ENCODE measurements at regions not wholly inside any gene's neighbourhood (a gene's known extent, or its start where the extent isn't known, plus 50 kb on each side); places are given as distances from the start of the nearest gene placed in this dataset.

GRCh38 chr4:96912716-96913115 lies 1072.8 kb downstream of the PDHA2 start:
- no peaks in the 10 kb centered on the region for H3K9me3 ChIP-seq (ENCODE audit: low read length)

DNA sequence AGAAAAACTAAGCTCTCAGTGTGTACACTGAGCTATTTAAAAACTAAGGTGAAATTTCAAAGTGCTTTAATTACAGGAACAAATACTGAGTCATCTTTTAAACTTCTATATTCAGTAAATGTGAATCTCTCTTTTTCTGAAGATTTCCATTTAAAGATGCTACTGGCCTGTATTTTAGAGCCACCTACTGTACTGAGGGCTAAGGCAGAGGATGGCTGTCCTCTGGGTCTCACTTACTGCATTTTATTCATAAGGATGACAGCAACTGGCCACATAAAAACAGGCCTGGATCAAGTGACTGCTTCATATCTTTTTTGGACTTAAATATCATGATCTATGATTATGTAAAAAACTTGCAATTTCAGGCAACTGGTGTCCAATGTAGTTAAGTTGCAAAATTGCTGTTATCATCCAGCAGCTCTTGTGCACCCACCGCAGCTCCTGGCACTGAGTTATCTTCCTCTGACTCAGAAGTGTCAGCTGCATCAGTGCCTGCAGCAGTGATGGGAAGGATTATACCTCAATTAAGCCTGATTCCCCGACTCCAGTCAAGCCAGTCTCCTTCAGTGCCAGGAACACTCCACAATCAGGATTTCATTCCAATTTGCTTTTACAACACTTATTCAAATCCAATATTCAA lies 1073.7 kb downstream of the PDHA2 start:
- ChIA-PET CTCF (ENCODE audit: unreplicated experiment) (no interaction called here), POLR2A (interaction anchor here (0.9 kb wide), 1 partner anchor 10 kb away, joined by 4 read pairs; no protein-coding TSS in a partner anchor)
- H3K79me2 ChIP-seq (ENCODE audit: insufficient read depth, low read depth, low read length), result no peaks in the 10 kb centered on the region
- no peaks in the 10 kb centered on the region for H3K4me1 ChIP-seq (ENCODE audit: insufficient read depth, low read length, poor library complexity, severe bottlenecking)
- no peak for DNase-seq (ENCODE audit: low spot score)
- H3K9me3 ChIP-seq (ENCODE audit: low read length), result no peaks in the 10 kb centered on the region
- H3K9me2 ChIP-seq (ENCODE audit: insufficient read depth, low read length), result no peaks in the 10 kb centered on the region
- H3K4me2 ChIP-seq (ENCODE audit: low read length), result no peak overlapping the region
- no peaks in the 10 kb centered on the region for H3K36me3 ChIP-seq (ENCODE audit: insufficient read depth, low read length)
- no TSS peak for BruUV-seq (replicated peaks)
- no peak overlapping the region for H2AFZ ChIP-seq (ENCODE audit: low read length)
- no peaks in the 10 kb centered on the region for H4K20me1 ChIP-seq (ENCODE audit: insufficient read depth, low read length)
- H3K4me3 ChIP-seq (ENCODE audit: low read depth, low read length, poor library complexity, severe bottlenecking), result no peak overlapping the region
- intact Hi-C loops (cut with micrococcal nuclease; ENCODE audit: unreplicated experiment), result no loop called here
- H3K27ac ChIP-seq (ENCODE audit: low read depth, low read length, poor library complexity, severe bottlenecking), result no peak overlapping the region
- no peak for TF ChIP-seq EZH2phosphoT487 (IDR thresholded peaks at IDR 0.05; ENCODE audit: borderline replicate concordance, low read depth, low read length)
- TF ChIP-seq CTCF (conservative IDR thresholded peaks at IDR 0.05; ENCODE audit: low read length), result no peak

More at GRCh38 chr4:96912716-96913115, 1072.8 kb downstream of the PDHA2 start:
- Histone ChIP-seq H3K36me3 (ENCODE audit: insufficient read depth, low read length) (no peaks in the 10 kb centered on the region), H3K9me2 (ENCODE audit: insufficient read depth, low read length) (no peaks in the 10 kb centered on the region), H4K20me1 (ENCODE audit: insufficient read depth, low read length) (no peaks in the 10 kb centered on the region), H3K4me3 (ENCODE audit: low read depth, low read length, poor library complexity, severe bottlenecking) (no peak overlapping the region), H3K4me1 (ENCODE audit: insufficient read depth, low read length, poor library complexity, severe bottlenecking) (no peaks in the 10 kb centered on the region), H2AFZ (ENCODE audit: low read length) (no peak overlapping the region), H3K4me2 (ENCODE audit: low read length) (no peak overlapping the region), H3K79me2 (ENCODE audit: insufficient read depth, low read depth, low read length) (no peaks in the 10 kb centered on the region), H3K27ac (ENCODE audit: low read depth, low read length, poor library complexity, severe bottlenecking) (no peak overlapping the region)
- intact Hi-C loops (cut with micrococcal nuclease; ENCODE audit: unreplicated experiment), result no loop called here
- TF ChIP-seq CTCF (conservative IDR thresholded peaks at IDR 0.05; ENCODE audit: low read length), result no peak
- TF ChIP-seq EZH2phosphoT487 (IDR thresholded peaks at IDR 0.05; ENCODE audit: borderline replicate concordance, low read depth, low read length), result no peak
- ChIA-PET CTCF (ENCODE audit: unreplicated experiment) (no interaction called here), POLR2A (interaction anchor here (0.9 to 1.2 kb wide), 2 partner anchors 11 to 89 kb away, joined by 3 to 4 read pairs; no protein-coding TSS in a partner anchor)
- no peak for DNase-seq (ENCODE audit: low spot score)
- no TSS peak for BruUV-seq (replicated peaks)

- POLR2A ChIA-PET, result no interaction called here
- Histone ChIP-seq H3K9me3 (ENCODE audit: low read length) (no peaks in the 10 kb centered on the region), H4K20me1 (ENCODE audit: insufficient read depth, low read length) (no peaks in the 10 kb centered on the region), H3K36me3 (ENCODE audit: insufficient read depth, low read length) (no peaks in the 10 kb centered on the region), H3K79me2 (ENCODE audit: insufficient read depth, low read depth, low read length) (no peaks in the 10 kb centered on the region), H3K27ac (ENCODE audit: low read depth, low read length, poor library complexity, severe bottlenecking) (no peak overlapping the region), H3K9me2 (ENCODE audit: insufficient read depth, low read length) (no peaks in the 10 kb centered on the region), H3K4me2 (ENCODE audit: low read length) (no peak overlapping the region), H2AFZ (ENCODE audit: low read length) (no peak overlapping the region), H3K4me1 (ENCODE audit: insufficient read depth, low read length, poor library complexity, severe bottlenecking) (no peaks in the 10 kb centered on the region), H3K4me3 (ENCODE audit: low read depth, low read length, poor library complexity, severe bottlenecking) (no peak overlapping the region)
- DNase-seq (ENCODE audit: low spot score), result no peak
- no TSS peak for BruUV-seq (replicated peaks)
- CTCF ChIA-PET (ENCODE audit: unreplicated experiment), result no interaction called here
- TF ChIP-seq EZH2phosphoT487 (IDR thresholded peaks at IDR 0.05; ENCODE audit: borderline replicate concordance, low read depth, low read length) (no peak), CTCF (conservative IDR thresholded peaks at IDR 0.05; ENCODE audit: low read length) (no peak)
- intact Hi-C loops (cut with micrococcal nuclease; ENCODE audit: unreplicated experiment), result no loop called here
Observed at GRCh38 chr4:96916711-96917110, 1076.8 kb downstream of the PDHA2 start.

Data from OCI-LY7 (cell line).